SU-DHL-6 (cell line): ENCODE measurements at regions not wholly inside any gene's neighbourhood (a gene's known extent, or its start where the extent isn't known, plus 50 kb on each side); places are given as distances from the start of the nearest gene placed in this dataset.

Source experiments
- CTCF ChIP-seq: fragments of 200-600 bp; sonication (generic); IDR thresholded peaks from one replicate; pipeline ENCODE4 v1.5.1; 2017; ENCODE audit warnings: antibody characterized with exemption, mild to moderate bottlenecking, low read length, moderate library complexity; ENCODE audit not compliant: insufficient read depth, poor library complexity, severe bottlenecking
- EZH2phosphoT487 ChIP-seq: fragments of 200-600 bp; sonication (generic), shearing (Covaris generic); conservative IDR thresholded peaks from 2 replicates; pipeline ENCODE4 v1.6.1; 2018; ENCODE audit warnings: mild to moderate bottlenecking, antibody characterized with exemption, low read length, moderate library complexity, mixed read lengths

GRCh38 chr5:175319199-175319598 lies 124.8 kb downstream of the DRD1 start:
- no peak for TF ChIP-seq CTCF
- TF ChIP-seq EZH2phosphoT487, result no peak
